HEK293 (cell line): ENCODE measurements at regions not wholly inside any gene's neighbourhood (a gene's known extent, or its start where the extent isn't known, plus 50 kb on each side); places are given as distances from the start of the nearest gene placed in this dataset.
"Not testable (repeated sequence)": the region's sequence is repeated elsewhere in the genome, so short reads cannot be mapped to it uniquely, and the experiment has no call there.

ENCODE experiments used
- EGR2 ChIP-seq: fragments of 450-650 bp; formaldehyde crosslinking; IDR thresholded peaks from 2 replicates; pipeline ENCODE4 v1.5.1; 2016; ENCODE audit warnings: low read depth, missing biosample characterization, missing genetic modification characterization
- GLI2 ChIP-seq: fragments of 450-650 bp; formaldehyde crosslinking; IDR thresholded peaks from 2 replicates; pipeline ENCODE4; 2017; ENCODE audit warnings: missing biosample characterization, missing genetic modification characterization, low read depth, borderline replicate concordance
- SP2 ChIP-seq: fragments of 450-650 bp; formaldehyde crosslinking; IDR thresholded peaks from 2 replicates; pipeline ENCODE4 v1.5.1; 2016; ENCODE audit warnings: missing biosample characterization, missing genetic modification characterization
- ZNF837 ChIP-seq: fragments of 450-650 bp; formaldehyde crosslinking; IDR thresholded peaks from 2 replicates; pipeline ENCODE4 v1.5.1; 2016; ENCODE audit warnings: missing biosample characterization, missing genetic modification characterization
- ZSCAN18 ChIP-seq: fragments of 450-650 bp; formaldehyde crosslinking; IDR thresholded peaks from 2 replicates; pipeline ENCODE4 v1.5.1; 2016; ENCODE audit warnings: missing biosample characterization, missing genetic modification characterization

- not testable (repeated sequence) for TF ChIP-seq GLI2 (tag by site-specific recombination); EGR2 (tag by site-specific recombination); SP2 (tag by site-specific recombination); ZNF837; ZSCAN18
These were observed 108.1 kb downstream of the ZNF267 start for GRCh38 chr16:31981739-31982138.
